ENCODE measurements at regions not wholly inside any gene's neighbourhood (a gene's known extent, or its start where the extent isn't known, plus 50 kb on each side); places are given as distances from the start of the nearest gene placed in this dataset.

DNA sequence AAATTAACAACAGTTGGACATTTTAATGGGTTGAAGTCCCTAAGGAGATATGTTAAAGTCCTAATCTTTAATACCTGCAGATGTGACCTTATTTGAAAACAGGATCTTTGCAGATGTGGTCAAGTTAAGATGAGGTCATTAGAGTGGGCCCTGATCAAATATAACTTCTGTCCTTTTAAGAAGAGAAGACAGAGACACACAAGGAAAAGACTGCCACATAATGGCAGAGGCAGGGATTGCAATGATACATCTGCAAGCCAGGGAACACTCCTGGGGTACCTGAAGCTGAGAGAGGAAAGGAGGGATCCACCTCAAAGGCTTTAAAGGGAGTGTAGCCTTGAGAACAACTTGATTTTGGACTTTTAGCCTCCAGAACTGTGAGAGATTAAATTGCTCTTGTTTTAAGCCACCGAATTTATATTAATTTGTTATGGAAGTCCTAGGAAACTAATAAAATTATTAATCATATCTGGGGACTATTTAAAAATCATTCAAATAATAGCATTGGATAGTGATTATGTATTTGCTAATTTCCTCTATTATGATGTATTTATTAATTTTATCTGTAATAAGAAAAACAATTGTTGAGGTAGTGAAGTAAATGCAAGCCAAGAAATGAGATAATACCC, 700.0 kb upstream of the PCDH15 start:
- DNase-seq (ENCODE audit: extremely low spot score) = peak; percentile 38
- CTCF ChIA-PET = no interaction called here
- POLR2A ChIA-PET = no interaction called here
- TF ChIP-seq CTBP1 (IDR thresholded peaks at IDR 0.05; ENCODE audit: borderline replicate concordance) = no peak
- TF ChIP-seq, protein P1, sequence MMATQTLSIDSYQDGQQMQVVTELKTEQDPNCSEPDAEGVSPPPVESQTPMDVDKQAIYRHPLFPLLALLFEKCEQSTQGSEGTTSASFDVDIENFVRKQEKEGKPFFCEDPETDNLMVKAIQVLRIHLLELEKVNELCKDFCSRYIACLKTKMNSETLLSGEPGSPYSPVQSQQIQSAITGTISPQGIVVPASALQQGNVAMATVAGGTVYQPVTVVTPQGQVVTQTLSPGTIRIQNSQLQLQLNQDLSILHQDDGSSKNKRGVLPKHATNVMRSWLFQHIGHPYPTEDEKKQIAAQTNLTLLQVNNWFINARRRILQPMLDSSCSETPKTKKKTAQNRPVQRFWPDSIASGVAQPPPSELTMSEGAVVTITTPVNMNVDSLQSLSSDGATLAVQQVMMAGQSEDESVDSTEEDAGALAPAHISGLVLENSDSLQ (IDR thresholded peaks at IDR 0.05) = no peak
- no peak for TF ChIP-seq ELF4 (IDR thresholded peaks at IDR 0.05)
- no peak for TF ChIP-seq TARDBP (IDR thresholded peaks at IDR 0.05)
- no peak for TF ChIP-seq FOXA1 (IDR thresholded peaks at IDR 0.05)
- no peak for TF ChIP-seq ZNF384 (IDR thresholded peaks at IDR 0.05)
- TF ChIP-seq BHLHE40 (IDR thresholded peaks at IDR 0.05; ENCODE audit: borderline replicate concordance) = no peak
- no peak for TF ChIP-seq LEF1 (IDR thresholded peaks at IDR 0.05; ENCODE audit: borderline replicate concordance)

DNA sequence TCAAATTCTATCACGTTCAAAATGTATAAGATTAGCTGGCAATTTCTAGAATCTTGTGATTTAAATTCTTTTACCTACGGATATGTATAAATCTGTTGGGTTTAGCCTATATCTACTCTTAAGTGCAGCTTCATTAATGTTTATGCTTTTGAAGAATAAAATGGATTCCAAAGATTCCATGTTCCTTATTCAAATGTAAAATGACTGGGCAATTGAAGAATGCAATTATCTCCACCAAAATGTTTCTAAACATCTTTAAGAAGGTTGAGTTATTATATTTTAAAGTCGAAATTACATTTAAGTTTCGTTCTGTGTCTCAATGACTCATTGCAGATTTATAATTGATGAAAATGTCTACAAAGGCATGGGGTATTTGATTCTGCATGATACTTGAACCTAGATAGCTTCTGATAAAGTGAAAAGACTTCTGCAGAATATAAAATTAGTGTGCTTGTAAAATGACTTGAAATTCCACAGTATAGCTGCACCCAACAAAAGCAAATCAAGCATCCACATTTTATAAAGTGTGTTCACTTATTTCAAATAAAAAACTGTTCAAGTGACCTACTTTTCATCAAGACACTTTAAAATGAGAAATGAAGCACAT, 697.0 kb upstream of the PCDH15 start:
- TF ChIP-seq ZNF384 (IDR thresholded peaks at IDR 0.05) = no peak
- no peak for TF ChIP-seq HDGF (IDR thresholded peaks at IDR 0.05; ENCODE audit: borderline replicate concordance)
- no peak for TF ChIP-seq SP1 (IDR thresholded peaks at IDR 0.05)
- no peak for TF ChIP-seq FOXK2 (IDR thresholded peaks at IDR 0.05)
- no peak for TF ChIP-seq L3MBTL2 (conservative IDR thresholded peaks at IDR 0.05)
- TF ChIP-seq LEF1 (IDR thresholded peaks at IDR 0.05; ENCODE audit: borderline replicate concordance) = no peak
- no peak for TF ChIP-seq TARDBP (IDR thresholded peaks at IDR 0.05)
- no peak for TF ChIP-seq CTBP1 (IDR thresholded peaks at IDR 0.05; ENCODE audit: borderline replicate concordance)
- TF ChIP-seq BHLHE40 (IDR thresholded peaks at IDR 0.05; ENCODE audit: borderline replicate concordance) = no peak
- TF ChIP-seq, protein P1 (IDR thresholded peaks at IDR 0.05) = no peak
- TF ChIP-seq ARNT (IDR thresholded peaks at IDR 0.05) = no peak
- no peak for TF ChIP-seq ELF4 (IDR thresholded peaks at IDR 0.05)
- TF ChIP-seq NFRKB (IDR thresholded peaks at IDR 0.05) = no peak
- no peak for TF ChIP-seq FOXM1 (IDR thresholded peaks at IDR 0.05; ENCODE audit: borderline replicate concordance)
- no peak for TF ChIP-seq SUZ12 (IDR thresholded peaks at IDR 0.05)
- TF ChIP-seq FOXA1 (IDR thresholded peaks at IDR 0.05) = no peak
- DNase-seq (ENCODE audit: extremely low spot score) = no peak
- ChIA-PET POLR2A (no interaction called here), CTCF (no interaction called here)

DNA sequence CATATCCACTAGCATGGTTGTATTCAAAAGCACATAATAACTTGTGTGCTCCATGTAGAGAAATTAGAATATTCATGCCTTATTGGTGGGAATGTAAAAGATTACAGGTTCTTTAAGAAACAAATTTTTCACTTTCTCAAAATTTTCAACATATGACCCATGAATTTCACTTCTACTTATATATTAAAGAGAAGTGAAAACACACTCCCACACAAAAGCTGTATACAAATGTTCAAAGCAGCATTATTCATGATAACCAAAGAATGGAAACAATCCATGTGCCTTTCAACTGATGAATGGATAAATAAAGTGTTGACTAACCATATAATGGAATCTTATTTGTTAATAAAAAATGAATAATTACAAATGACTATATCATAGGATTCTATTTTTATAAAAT, 694.5 kb upstream of the PCDH15 start:
- no peak for TF ChIP-seq FOXK2 (IDR thresholded peaks at IDR 0.05)
- TF ChIP-seq NFRKB (IDR thresholded peaks at IDR 0.05) = no peak
- no peak for TF ChIP-seq CTBP1 (IDR thresholded peaks at IDR 0.05; ENCODE audit: borderline replicate concordance)
- TF ChIP-seq HDGF (IDR thresholded peaks at IDR 0.05; ENCODE audit: borderline replicate concordance) = no peak
- no peak for TF ChIP-seq FOXA1 (IDR thresholded peaks at IDR 0.05)
- TF ChIP-seq TARDBP (IDR thresholded peaks at IDR 0.05) = no peak
- no peak for TF ChIP-seq ELF4 (IDR thresholded peaks at IDR 0.05)
- TF ChIP-seq, protein P1 (IDR thresholded peaks at IDR 0.05) = no peak

DNA sequence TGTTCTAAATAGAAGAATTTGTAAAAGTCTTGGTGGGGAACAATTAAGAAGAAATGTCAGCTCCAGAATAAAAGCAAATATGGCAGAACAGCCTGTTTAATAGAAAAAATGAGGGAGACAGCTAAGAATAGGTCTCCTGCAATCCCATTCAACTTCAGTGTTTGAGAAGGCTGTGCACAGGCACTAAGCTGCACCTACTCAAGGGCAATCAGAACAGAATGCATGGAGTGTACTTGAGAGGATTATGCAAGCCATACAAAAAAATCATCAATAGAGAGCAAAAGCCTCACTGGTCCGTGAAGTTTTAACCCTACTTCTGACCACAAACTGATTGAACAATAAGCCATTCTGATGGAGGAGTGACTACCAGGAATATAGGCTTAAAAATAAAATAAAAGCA, 690.7 kb upstream of the PCDH15 start:
- CTCF ChIA-PET = no interaction called here

More for the DNA sequence above, 694.5 kb upstream of the PCDH15 start:
- POLR2A ChIA-PET = no interaction called here
- CTCF ChIA-PET = no interaction called here
- DNase-seq (ENCODE audit: extremely low spot score) = no peak

DNA sequence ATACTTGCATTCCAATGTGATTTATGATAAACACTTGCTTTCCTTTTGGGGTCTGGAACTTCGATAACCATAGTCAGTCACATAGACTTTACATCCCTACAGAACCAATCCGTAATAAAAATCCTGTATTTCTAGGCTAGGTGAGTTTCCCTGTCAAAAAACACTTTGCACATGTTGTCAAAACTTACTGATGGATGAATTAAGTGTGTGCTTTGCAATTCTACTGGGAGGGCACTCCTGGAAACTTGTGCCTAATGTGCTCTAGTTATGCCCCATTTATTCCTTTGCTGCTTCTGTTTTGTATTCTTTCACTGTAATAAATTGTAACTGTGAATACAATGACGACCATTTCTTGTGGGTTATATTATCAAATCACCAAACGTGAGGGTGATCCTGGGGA, 684.8 kb upstream of the PCDH15 start:
- TF ChIP-seq NFRKB (IDR thresholded peaks at IDR 0.05) = no peak
- no peak for TF ChIP-seq BHLHE40 (IDR thresholded peaks at IDR 0.05; ENCODE audit: borderline replicate concordance)
- ChIA-PET POLR2A (no interaction called here), CTCF (no interaction called here)
- no peak for DNase-seq (ENCODE audit: extremely low spot score)

More for the DNA sequence above, 690.7 kb upstream of the PCDH15 start:
- no peak for DNase-seq (ENCODE audit: extremely low spot score)
- POLR2A ChIA-PET = no interaction called here
- no peak for TF ChIP-seq HDGF (IDR thresholded peaks at IDR 0.05; ENCODE audit: borderline replicate concordance)
- TF ChIP-seq SP1 (IDR thresholded peaks at IDR 0.05) = no peak
- no peak for TF ChIP-seq L3MBTL2 (conservative IDR thresholded peaks at IDR 0.05)
- TF ChIP-seq, protein P1 (IDR thresholded peaks at IDR 0.05) = no peak
- no peak for TF ChIP-seq TARDBP (IDR thresholded peaks at IDR 0.05)
- TF ChIP-seq FOXK2 (IDR thresholded peaks at IDR 0.05) = no peak
- no peak for TF ChIP-seq BHLHE40 (IDR thresholded peaks at IDR 0.05; ENCODE audit: borderline replicate concordance)
- TF ChIP-seq FOXM1 (IDR thresholded peaks at IDR 0.05; ENCODE audit: borderline replicate concordance) = no peak
- no peak for TF ChIP-seq CTBP1 (IDR thresholded peaks at IDR 0.05; ENCODE audit: borderline replicate concordance)
- TF ChIP-seq SUZ12 (IDR thresholded peaks at IDR 0.05) = no peak
- TF ChIP-seq ELF4 (IDR thresholded peaks at IDR 0.05) = no peak
- TF ChIP-seq ARNT (IDR thresholded peaks at IDR 0.05) = no peak
- no peak for TF ChIP-seq LEF1 (IDR thresholded peaks at IDR 0.05; ENCODE audit: borderline replicate concordance)
- TF ChIP-seq NFRKB (IDR thresholded peaks at IDR 0.05) = no peak
- no peak for TF ChIP-seq FOXA1 (IDR thresholded peaks at IDR 0.05)
- TF ChIP-seq ZNF384 (IDR thresholded peaks at IDR 0.05) = no peak

DNA sequence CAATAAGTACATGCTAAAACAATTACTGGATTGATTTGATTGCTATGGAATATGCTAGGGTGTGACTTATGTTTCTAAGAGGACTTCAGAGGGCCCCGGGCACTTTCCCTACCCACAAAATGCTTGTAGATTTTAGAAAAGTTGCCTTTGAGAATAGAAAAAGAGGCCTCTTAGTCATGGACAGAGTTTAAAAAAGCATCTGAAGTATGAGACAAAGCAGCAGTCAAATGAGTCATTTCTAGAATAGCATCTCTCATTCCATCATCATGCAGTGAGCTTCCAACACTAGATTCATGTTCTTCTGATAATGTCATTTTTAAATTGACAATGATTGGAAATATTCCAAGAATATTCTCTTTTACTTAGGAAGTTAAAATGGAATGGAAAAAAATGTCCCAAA, 675.1 kb upstream of the PCDH15 start:
- ChIA-PET CTCF (no interaction called here), POLR2A (no interaction called here)

More for the DNA sequence above, 675.1 kb upstream of the PCDH15 start:
- TF ChIP-seq FOXM1 (IDR thresholded peaks at IDR 0.05; ENCODE audit: borderline replicate concordance) (no peak), NFRKB (IDR thresholded peaks at IDR 0.05) (no peak), SP1 (IDR thresholded peaks at IDR 0.05) (no peak), BHLHE40 (IDR thresholded peaks at IDR 0.05; ENCODE audit: borderline replicate concordance) (no peak), FOXA1 (IDR thresholded peaks at IDR 0.05) (no peak), HDGF (IDR thresholded peaks at IDR 0.05; ENCODE audit: borderline replicate concordance) (no peak), L3MBTL2 (conservative IDR thresholded peaks at IDR 0.05) (no peak), LEF1 (IDR thresholded peaks at IDR 0.05; ENCODE audit: borderline replicate concordance) (no peak), SUZ12 (IDR thresholded peaks at IDR 0.05) (no peak), ELF4 (IDR thresholded peaks at IDR 0.05) (no peak), CTBP1 (IDR thresholded peaks at IDR 0.05; ENCODE audit: borderline replicate concordance) (no peak), FOXK2 (IDR thresholded peaks at IDR 0.05) (no peak), TARDBP (IDR thresholded peaks at IDR 0.05) (no peak), ZNF384 (IDR thresholded peaks at IDR 0.05) (no peak), ARNT (IDR thresholded peaks at IDR 0.05) (no peak)
- TF ChIP-seq, protein P1 (IDR thresholded peaks at IDR 0.05) = no peak
- DNase-seq (ENCODE audit: extremely low spot score) = no peak
